Neural cell (in vitro differentiated cells): ENCODE measurements at regions not wholly inside any gene's neighbourhood (a gene's known extent, or its start where the extent isn't known, plus 50 kb on each side); places are given as distances from the start of the nearest gene placed in this dataset.

Experiments used
- H2AFZ ChIP-seq: fragments of 200-600, 300-800 bp; sonication (generic), shearing (Covaris generic); 2 replicates; pipeline ENCODE4 v1.6.0; 2014; ENCODE audit warnings: low read depth, mild to moderate bottlenecking, antibody characterized with exemption, low read length, moderate library complexity
- H3F3A ChIP-seq: fragments of 200-600 bp; shearing (Covaris generic); 2 replicates; pipeline ENCODE4 v1.6.1; 2016; ENCODE audit warnings: mild to moderate bottlenecking, moderate library complexity, mixed read lengths, antibody characterized with exemption, low read length; ENCODE audit not compliant: insufficient read depth, poor library complexity, severe bottlenecking
- H3K27ac ChIP-seq: fragments of 200-600, 300-800 bp; sonication (generic), shearing (Covaris generic); 2 replicates; pipeline ENCODE4 v1.5.1; 2014; ENCODE audit warnings: mild to moderate bottlenecking, low read length, moderate library complexity
- H3K27me3 ChIP-seq: fragments of 300-800, 200-600 bp; sonication (generic), shearing (Covaris generic); 2 replicates; pipeline ENCODE4 v1.6.0; 2014; ENCODE audit warnings: mild to moderate bottlenecking, low read depth, low read length, moderate library complexity; ENCODE audit not compliant: insufficient read depth
- H3K36me3 ChIP-seq: fragments of 300-800, 200-600 bp; sonication (generic), shearing (Covaris generic); 2 replicates; pipeline ENCODE4 v1.5.1; 2014; ENCODE audit warnings: mild to moderate bottlenecking, antibody characterized with exemption, low read length, moderate library complexity; ENCODE audit not compliant: insufficient read depth
- H3K4me2 ChIP-seq: fragments of 300-800, 200-600 bp; sonication (generic), shearing (Covaris generic); 2 replicates; pipeline ENCODE4 v1.6.0; 2014; ENCODE audit warnings: mild to moderate bottlenecking, low read length
- H3K4me3 ChIP-seq: fragments of 300-800, 200-600 bp; sonication (generic), shearing (Covaris generic); 2 replicates; pipeline ENCODE4 v1.5.1; 2014; ENCODE audit warnings: mild to moderate bottlenecking, low read length, moderate library complexity
- H3K79me2 ChIP-seq: fragments of 200-600 bp; shearing (Covaris generic); replicated peaks from 2 replicates; pipeline ENCODE4 v1.6.0; 2014; ENCODE audit warnings: mild to moderate bottlenecking, low read length, moderate library complexity; ENCODE audit not compliant: insufficient read depth
- H3K9ac ChIP-seq: fragments of 300-800, 200-600 bp; sonication (generic), shearing (Covaris generic); 2 replicates; pipeline ENCODE4 v1.6.1; 2016; ENCODE audit warnings: mild to moderate bottlenecking, low read length, mixed read lengths
- H3K9me2 ChIP-seq: fragments of 200-600 bp; shearing (Covaris generic); 2 replicates; pipeline ENCODE4 v1.6.1; 2016; ENCODE audit warnings: mild to moderate bottlenecking, low read length, mixed read lengths; ENCODE audit not compliant: insufficient read depth
- H3K9me3 ChIP-seq: fragments of 200-600, 300-800 bp; sonication (generic), shearing (Covaris generic); 2 replicates; pipeline ENCODE4 v1.6.1; 2016; ENCODE audit warnings: mild to moderate bottlenecking, mixed run types, low read length, moderate library complexity, mixed read lengths
- H4K20me1 ChIP-seq: fragments of 200-600 bp; shearing (Covaris generic); 2 replicates; pipeline ENCODE4 v1.6.1; 2016; ENCODE audit warnings: mild to moderate bottlenecking, mixed run types; ENCODE audit not compliant: insufficient read depth
- CTCF ChIP-seq: fragments of 450-650 bp; IDR thresholded peaks from 2 replicates; pipeline ENCODE4 v1.5.1; 2014; ENCODE audit warnings: antibody characterized with exemption, mild to moderate bottlenecking, moderate library complexity; ENCODE audit not compliant: poor library complexity, severe bottlenecking
- EP300 ChIP-seq: fragments of 450-650 bp; conservative IDR thresholded peaks from 2 replicates; pipeline ENCODE4 v1.6.1; 2014; ENCODE audit warnings: antibody characterized with exemption, mild to moderate bottlenecking, moderate library complexity; ENCODE audit not compliant: poor library complexity, severe bottlenecking
- EZH2 ChIP-seq: fragments of 200-600, 300-800 bp; shearing (Covaris generic), sonication (generic); IDR thresholded peaks from 2 replicates; pipeline ENCODE4 v1.6.1; 2014; ENCODE audit warnings: antibody characterized with exemption, low read length, borderline replicate concordance, mild to moderate bottlenecking; ENCODE audit not compliant: insufficient read depth, poor library complexity, severe bottlenecking
- MXI1 ChIP-seq: fragments of 450-650 bp; conservative IDR thresholded peaks from 2 replicates; pipeline ENCODE4 v1.6.1; 2014; ENCODE audit warnings: antibody characterized with exemption, mild to moderate bottlenecking; ENCODE audit not compliant: poor library complexity, severe bottlenecking
- POLR2AphosphoS5 ChIP-seq: IDR thresholded peaks from 2 replicates; pipeline ENCODE4 v1.6.1; 2012
- RAD21 ChIP-seq: fragments of 450-650 bp; conservative IDR thresholded peaks from 2 replicates; pipeline ENCODE4 v1.6.1; 2014; ENCODE audit warnings: antibody characterized with exemption, mild to moderate bottlenecking, moderate library complexity
- REST ChIP-seq: IDR thresholded peaks from 2 replicates; pipeline ENCODE4 v1.6.1; 2012; ENCODE audit warnings: borderline replicate concordance
- SMC3 ChIP-seq: fragments of 450-650 bp; conservative IDR thresholded peaks from 2 replicates; pipeline ENCODE4 v1.6.1; 2014; ENCODE audit warnings: antibody characterized with exemption, mild to moderate bottlenecking, moderate library complexity; ENCODE audit not compliant: poor library complexity
- TAF1 ChIP-seq: IDR thresholded peaks from 2 replicates; pipeline ENCODE4 v1.6.1; 2012; ENCODE audit warnings: low read depth

DNA sequence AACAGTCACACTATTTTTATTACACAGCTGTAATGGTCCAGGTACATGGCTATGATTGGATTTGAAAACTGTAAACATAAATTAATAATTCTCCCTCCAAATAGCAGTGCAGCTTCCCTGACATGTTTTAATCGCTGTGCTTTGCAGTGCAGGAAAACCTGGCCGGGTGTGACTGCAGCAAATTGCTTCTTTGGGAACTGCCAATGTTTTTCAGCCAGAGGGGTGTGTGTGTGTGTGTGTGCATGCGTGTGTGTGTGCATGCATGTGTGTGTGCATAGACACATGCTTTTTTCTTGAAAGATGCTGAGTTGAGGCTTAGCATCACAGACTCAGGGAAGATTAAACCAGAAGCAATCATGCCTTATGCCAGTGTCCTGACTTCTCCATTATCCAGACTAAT, 231.2 kb downstream of the PRDM2 start:
- H3K4me2 ChIP-seq = no peak overlapping the region
- no peak overlapping the region for H2AFZ ChIP-seq
- no peaks in the 10 kb centered on the region for H3K27me3 ChIP-seq
- H3K79me2 ChIP-seq = no peaks in the 10 kb centered on the region
- no peaks in the 10 kb centered on the region for H3K9me2 ChIP-seq
- no peaks in the 10 kb centered on the region for H3K36me3 ChIP-seq
- no peaks in the 10 kb centered on the region for H4K20me1 ChIP-seq
- no peak overlapping the region for H3K27ac ChIP-seq
- H3K9ac ChIP-seq = no peak overlapping the region
- H3K4me3 ChIP-seq = no peak overlapping the region
- H3F3A ChIP-seq = no peaks in the 10 kb centered on the region
- TF ChIP-seq EP300 (no peak), EZH2 (no peak), RAD21 (no peak), SMC3 (no peak), TAF1 (no peak), MXI1 (no peak), REST (no peak), CTCF (no peak), POLR2AphosphoS5 (no peak)
- H3K9me3 ChIP-seq = no peaks in the 10 kb centered on the region

GRCh38 chr1:13935336-13935735, 235.3 kb downstream of the PRDM2 start:
- no peaks in the 10 kb centered on the region for H3K27me3 ChIP-seq
- H3K9me3 ChIP-seq = no peaks in the 10 kb centered on the region
- H3K79me2 ChIP-seq = no peaks in the 10 kb centered on the region
- H3K9ac ChIP-seq = no peak overlapping the region
- H3K27ac ChIP-seq = no peak overlapping the region
- H4K20me1 ChIP-seq = no peaks in the 10 kb centered on the region
- no peak for TF ChIP-seq CTCF
- TF ChIP-seq REST = no peak
- no peak for TF ChIP-seq RAD21
- no peak for TF ChIP-seq POLR2AphosphoS5
- H3K4me2 ChIP-seq = no peak overlapping the region
- H3K4me3 ChIP-seq = no peak overlapping the region
- H3K9me2 ChIP-seq = no peaks in the 10 kb centered on the region
- H3F3A ChIP-seq = no peaks in the 10 kb centered on the region
- no peaks in the 10 kb centered on the region for H3K36me3 ChIP-seq
- no peak overlapping the region for H2AFZ ChIP-seq
